Islet of Langerhans (tissue), 1 donor: ENCODE measurements at regions not wholly inside any gene's neighbourhood (a gene's known extent, or its start where the extent isn't known, plus 50 kb on each side); places are given as distances from the start of the nearest gene placed in this dataset.

Source experiments
- FAIRE-seq: peaks from one replicate; lab custom pipeline; 2011; peaks lifted over from hg19 to GRCh38; lab: Jason Lieb, UNC

- FAIRE-seq: no peak
These were observed 1193.4 kb upstream of the EYS start for GRCh38 chr6:66900133-66901083.

DNA sequence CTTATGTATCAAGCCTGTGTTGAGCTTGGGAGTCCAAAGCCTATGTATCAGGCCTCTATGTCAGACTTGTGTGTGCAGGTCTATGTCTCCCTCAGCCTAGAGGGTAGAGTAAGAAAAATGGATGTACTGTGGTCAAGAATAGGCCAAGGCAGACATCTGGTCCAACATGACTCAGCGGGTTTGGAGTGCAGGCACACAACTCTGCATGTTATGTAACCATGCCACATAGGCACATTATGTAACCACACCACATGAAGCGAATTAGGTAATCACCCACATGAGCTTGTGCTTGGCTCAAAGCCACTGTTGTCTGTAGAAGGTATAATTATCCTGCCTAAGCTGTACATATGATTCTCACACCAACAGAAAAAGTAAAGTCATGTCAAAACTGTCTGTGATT lies 1190.5 kb upstream of the EYS start:
- FAIRE-seq: no peak

DNA sequence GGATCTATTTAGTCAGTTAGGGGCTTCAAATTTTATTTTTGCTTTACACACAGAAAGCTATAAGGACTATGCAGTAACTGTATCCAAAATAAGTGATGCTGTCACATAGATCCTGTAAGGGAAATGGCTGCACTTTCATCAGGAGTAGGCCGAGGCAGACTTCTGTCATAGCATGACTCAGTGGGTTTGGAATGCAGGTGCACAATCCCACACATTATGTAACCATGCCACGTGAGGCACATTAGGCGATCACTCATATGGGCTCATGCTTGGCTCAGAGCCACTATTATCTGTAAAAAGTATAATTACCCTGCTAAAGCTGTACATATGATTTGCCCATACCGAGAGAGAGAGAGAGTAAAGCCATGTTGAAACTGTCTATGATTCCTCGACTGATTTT lies 1189.4 kb upstream of the EYS start:
- FAIRE-seq: no peak

GRCh38 chr6:66883453-66883852 lies 1176.4 kb upstream of the EYS start:
- FAIRE-seq: no peak

DNA sequence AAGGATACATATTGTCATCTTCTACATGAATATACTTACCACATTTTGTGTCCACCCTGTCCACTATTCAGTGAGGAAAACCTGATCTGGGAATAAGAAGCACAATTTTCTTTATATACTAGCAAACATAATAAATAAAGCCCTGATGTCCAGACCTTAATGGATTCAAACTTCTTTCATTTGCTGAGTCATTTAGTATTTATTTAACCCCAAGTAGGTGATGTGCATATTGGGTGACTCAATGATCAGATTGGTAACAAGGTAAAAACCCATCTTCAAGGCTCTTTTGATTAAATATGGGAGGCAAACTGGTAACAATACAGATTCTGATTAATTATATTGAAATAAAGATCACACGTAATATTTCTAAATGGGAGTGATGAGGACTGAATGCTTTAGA lies 1159.8 kb upstream of the EYS start:
- FAIRE-seq: no peak

GRCh38 chr6:66865771-66866170 lies 1158.7 kb upstream of the EYS start:
- no peak for FAIRE-seq

DNA sequence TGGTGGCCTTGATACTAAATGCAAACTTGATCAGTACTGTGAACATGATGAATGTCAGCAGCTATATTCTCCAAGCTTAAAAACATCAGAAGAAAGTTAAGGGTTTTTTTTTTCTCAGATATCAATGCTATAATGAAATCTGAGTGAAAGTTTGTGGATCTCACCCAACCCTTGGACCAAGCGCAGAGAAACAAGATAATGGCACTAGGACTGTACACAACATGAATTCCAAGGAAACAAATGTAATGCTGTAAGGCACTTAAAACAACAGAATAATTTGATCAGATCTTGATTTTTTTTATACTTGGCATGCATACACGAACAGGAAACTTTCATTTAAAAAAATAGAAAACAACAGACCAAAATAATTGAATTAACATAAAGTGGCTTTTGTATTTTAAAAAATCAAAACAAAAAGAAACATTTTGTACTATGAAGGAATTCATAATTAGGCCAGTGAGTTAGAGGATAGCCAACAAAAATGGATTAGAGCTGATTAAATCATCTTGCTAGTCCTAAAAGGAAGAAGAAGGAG lies 1154.0 kb upstream of the EYS start:
- FAIRE-seq: no peak

- no peak for FAIRE-seq
These were observed 1153.3 kb upstream of the EYS start for GRCh38 chr6:66860328-66860727.

- no peak for FAIRE-seq
These were observed 1151.2 kb upstream of the EYS start for GRCh38 chr6:66858196-66858595.

DNA sequence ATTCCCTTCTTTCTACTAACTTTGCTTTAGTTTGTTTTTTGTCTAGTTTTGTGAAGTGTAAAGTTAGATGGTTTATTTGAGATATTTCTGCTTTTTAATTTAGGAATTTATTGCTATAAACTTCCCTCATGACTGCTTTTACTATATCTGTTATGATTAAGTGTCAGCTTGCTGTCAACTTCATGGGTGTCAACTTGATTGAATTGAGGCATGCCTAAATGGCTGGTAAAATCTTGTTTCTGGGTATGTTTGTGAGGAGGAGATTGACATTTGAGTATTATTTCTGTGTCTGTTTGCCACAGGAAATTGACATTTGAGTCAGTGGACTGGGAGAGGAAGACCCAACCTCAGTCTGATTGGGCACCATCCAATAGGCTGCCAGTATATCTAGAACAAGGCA lies 1147.0 kb upstream of the EYS start:
- FAIRE-seq: no peak

GRCh38 chr6:66851930-66852329 lies 1144.9 kb upstream of the EYS start:
- FAIRE-seq: no peak

DNA sequence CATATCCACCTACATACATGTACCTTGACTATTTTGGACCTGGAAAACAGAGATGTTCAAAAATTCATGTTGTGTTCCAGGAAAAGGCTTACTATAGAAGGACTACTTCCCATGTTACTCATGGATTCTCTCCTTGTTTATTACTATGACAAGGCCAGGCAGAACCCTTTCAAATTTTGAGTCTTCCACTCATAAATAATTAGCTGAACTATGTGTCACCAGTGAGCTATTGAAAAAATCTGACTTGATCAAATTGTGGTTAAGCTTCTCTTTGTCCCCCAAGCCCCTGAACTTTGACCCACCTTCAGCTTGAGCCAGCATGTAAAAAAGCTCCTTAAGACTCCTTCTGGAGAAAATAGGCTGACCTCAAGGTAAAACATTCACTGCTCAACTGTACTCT lies 1142.8 kb upstream of the EYS start:
- FAIRE-seq: no peak

- FAIRE-seq: no peak
These were observed 1141.4 kb upstream of the EYS start for GRCh38 chr6:66848244-66848953.

DNA sequence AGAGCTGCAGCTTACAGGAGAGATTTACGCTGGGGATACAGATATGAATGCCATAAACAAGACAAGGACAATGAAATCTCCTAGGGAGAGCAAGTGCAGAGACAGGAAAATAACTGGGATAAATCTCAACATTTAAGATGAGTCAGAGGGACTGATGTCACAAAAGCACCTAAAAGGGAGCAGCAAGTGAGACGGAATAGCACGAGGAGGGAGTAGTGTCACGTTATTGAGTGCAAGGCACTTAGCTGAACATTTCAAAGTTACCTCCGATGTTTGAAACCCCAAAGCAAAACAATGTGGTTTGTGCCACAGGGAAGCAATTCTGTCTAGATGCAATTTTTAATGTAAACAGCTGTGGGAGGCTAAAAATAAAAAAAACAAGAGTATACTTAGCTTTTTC lies 1131.7 kb upstream of the EYS start:
- no peak for FAIRE-seq

DNA sequence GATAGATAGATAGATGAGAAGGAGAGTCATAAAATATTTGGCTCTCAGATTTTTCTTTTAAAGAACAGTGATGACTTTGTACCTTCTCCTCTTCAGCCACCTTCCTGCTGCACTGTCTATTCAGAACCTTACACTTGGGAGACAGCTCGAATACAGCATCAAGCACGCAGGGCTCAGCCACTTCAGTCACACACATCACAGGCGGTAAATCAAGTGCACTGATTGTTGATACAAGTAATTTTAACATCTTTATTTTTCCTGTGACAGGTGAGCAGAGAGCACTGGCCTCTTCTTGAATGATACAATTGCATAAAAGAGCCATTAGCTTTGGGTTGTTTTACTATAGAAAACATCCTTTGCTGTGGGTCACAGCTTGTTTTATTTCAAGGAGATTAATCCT lies 1118.5 kb upstream of the EYS start:
- no peak for FAIRE-seq

- no peak for FAIRE-seq
These were observed 1107.1 kb upstream of the EYS start for GRCh38 chr6:66814156-66814555.

- no peak for FAIRE-seq
These were observed 1101.7 kb upstream of the EYS start for GRCh38 chr6:66808771-66809170.

GRCh38 chr6:66796987-66797386 lies 1090.0 kb upstream of the EYS start:
- FAIRE-seq: no peak

DNA sequence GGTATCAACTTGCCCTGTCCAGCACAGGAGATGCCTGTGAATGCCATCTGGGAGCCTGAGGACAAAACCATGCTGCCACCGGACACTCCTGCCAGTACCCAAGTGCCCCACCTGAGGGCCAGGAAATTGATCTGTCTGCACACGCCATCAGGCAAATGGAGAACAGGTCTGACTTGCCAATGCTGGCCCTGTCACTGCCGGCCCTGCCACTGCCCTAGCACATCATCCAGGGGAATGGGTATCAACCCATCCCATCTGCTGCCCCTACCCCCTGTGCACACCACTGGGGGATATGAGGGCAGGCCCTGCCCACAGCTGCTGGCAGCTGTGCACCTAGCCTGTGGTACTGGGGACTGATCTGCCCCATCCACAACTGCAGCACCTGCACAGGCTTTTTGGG lies 1081.6 kb upstream of the EYS start:
- no peak for FAIRE-seq

DNA sequence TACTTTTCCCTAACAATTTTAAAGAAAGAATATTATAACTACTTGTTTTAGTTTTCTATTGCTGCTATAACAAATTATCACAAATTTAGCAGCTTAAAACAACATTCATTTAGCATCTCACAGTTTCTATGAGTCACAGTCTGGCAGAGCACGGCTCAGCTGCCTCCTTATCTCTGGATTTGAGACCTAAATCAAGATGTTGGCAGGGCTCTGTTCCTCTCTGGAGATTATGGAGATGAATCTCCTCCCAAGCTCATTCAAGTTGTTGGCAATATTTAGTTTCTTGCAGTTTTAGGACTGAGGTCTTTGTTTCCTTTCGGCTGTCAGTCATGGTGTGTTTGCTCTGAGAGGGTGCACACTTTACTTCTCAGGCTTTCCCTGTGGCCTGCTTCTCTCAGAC lies 1065.8 kb upstream of the EYS start:
- FAIRE-seq: no peak

DNA sequence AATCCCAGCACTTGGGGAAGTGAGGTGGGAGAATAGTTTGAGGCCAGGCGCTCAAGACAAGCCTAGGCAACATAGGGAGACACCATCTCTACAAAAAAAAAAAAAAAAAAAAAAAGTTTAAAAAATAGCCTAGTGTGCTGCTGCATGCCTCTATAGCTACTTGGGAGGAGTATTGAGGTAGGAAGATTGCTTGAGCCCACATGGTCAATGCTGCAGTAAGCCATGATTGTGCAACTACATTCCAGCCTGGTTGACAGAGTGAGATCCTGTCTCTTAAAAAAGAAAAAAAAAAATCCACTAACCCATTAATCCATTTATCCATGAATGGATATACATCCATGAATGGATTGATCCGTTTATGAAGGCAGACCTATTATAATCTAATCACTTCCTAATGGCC lies 1064.6 kb upstream of the EYS start:
- no peak for FAIRE-seq

DNA sequence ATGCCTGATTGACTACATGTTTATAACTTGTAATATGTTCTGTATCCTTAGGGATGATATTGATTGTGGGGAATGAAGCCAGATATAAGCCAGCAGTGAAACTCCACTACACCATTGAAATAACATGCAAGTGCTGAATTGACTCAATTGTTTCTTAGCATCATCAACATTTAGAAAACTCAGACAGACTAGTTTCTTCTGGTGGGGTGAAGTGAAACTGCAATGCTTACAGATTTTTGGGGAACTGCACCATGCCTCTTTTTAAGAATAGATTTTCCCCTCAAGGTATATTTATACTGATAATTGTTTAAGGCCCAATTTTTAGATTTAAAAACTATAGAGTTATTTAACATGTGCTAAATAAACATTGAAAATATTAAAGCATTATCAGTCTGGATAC lies 1044.6 kb upstream of the EYS start:
- no peak for FAIRE-seq

DNA sequence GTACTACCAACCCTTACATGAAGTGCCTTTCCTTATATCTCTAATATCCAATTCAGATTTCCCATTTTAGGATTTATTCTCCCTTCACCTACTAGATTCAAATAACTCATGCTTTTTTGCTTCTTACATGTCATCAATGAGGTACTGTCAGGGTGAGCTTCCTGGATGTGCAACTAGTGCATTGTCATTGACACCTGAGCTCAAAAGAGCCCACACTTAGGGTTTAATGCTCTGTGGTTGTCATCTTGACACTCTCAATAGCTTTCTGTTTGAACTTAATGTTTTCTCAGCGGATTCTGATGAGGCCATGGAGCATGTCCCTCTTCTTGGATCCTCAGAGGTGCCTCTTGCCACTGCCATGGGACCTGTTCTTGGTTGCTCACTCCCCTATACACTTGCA lies 1033.3 kb upstream of the EYS start:
- no peak for FAIRE-seq
